GM18858 (cell line): ENCODE measurements at regions not wholly inside any gene's neighbourhood (a gene's known extent, or its start where the extent isn't known, plus 50 kb on each side); places are given as distances from the start of the nearest gene placed in this dataset.

Experiments used
- ATAC-seq: cut with Tn5 transposase; IDR thresholded peaks from one replicate; pipeline ENCODE4 v1.9.1; 2021; ENCODE audit not compliant: unreplicated experiment

DNA sequence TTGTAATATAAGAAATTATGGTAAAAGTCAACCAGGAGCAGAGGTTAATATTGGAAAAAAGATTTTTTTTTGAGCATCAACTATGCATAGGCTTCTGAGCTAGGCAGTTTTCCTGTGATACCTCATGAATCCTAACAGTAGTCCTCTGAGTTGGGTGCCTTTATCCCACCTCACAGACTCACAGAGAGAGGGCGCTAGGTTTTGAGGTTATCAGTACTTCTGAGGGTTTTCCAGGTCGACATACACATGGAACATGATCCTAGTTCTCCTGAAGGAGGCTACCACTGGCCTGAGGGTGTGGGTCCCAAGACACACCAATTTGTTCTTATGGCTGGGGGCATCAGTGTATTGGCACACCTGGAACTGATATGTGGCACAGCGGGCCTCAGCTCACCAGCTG lies 358.8 kb upstream of the JAG1 start:
- ATAC-seq, result no peak

GRCh38 chr20:11034025-11034424 lies 360.2 kb upstream of the JAG1 start:
- no peak for ATAC-seq

GRCh38 chr20:11035211-11035610 lies 361.4 kb upstream of the JAG1 start:
- no peak for ATAC-seq

- ATAC-seq, result no peak
These were observed 367.6 kb upstream of the JAG1 start for GRCh38 chr20:11041396-11041795.

- no peak for ATAC-seq
These were observed 369.2 kb upstream of the JAG1 start for GRCh38 chr20:11043001-11043400.

DNA sequence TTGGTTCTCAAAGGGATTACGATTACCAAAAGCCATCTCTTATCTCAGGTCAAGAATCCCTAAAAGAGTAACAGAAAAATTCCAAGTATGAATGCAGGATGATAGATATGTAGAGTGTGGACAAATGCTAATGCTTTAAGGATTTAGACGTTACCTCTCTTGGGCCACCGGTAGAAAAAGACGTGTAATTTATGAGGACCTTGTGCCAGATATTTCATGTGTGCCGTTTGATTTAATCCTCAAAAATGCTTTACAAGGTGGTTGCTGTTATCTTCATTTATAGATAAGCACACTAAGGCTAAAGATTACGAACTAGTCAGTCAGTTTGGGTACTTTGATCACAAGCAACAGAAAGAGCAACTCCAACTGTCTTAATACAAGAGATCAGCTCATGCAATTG lies 370.8 kb upstream of the JAG1 start:
- ATAC-seq, result no peak

GRCh38 chr20:11045412-11046175 lies 371.8 kb upstream of the JAG1 start:
- no peak for ATAC-seq

GRCh38 chr20:11047559-11047958 lies 373.8 kb upstream of the JAG1 start:
- ATAC-seq, result no peak

DNA sequence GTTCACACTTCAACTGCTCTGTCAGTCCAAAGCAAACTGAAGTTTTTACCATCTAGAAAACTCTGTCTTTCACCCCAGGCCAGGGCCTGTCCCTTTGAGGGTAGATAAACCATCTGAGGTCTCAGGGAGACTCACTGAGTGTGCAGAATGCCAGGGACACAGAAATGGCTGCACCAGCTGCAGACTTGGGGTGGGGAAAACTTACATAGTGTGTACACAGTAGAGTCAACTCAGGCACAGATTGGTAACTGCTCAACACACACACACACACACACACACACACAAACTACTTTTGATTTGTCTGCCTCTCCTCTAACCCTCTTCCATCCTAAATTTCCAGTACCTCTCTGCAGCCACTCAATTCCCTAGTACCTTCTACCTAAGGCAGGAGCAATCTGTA lies 374.9 kb upstream of the JAG1 start:
- ATAC-seq, result no peak

DNA sequence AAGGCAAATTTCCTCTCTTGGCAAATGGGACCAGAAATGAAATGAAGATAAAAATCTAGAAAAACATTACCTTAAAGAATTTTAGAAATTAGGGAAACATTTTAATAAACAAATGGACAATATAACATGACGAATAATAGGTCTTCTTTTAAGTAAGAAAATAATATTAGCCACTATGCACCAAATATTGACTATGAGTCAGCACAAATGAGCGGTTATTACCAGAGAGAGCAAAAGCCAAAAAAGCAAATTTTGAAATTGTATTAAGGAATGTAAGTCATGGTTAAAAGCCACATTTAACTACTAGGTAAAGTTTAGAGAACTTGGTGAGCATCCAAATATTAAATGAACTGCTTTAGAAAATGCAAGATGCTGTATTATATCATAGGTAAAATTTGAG lies 376.6 kb upstream of the JAG1 start:
- no peak for ATAC-seq

- no peak for ATAC-seq
These were observed 377.3 kb upstream of the JAG1 start for GRCh38 chr20:11051136-11051535.

DNA sequence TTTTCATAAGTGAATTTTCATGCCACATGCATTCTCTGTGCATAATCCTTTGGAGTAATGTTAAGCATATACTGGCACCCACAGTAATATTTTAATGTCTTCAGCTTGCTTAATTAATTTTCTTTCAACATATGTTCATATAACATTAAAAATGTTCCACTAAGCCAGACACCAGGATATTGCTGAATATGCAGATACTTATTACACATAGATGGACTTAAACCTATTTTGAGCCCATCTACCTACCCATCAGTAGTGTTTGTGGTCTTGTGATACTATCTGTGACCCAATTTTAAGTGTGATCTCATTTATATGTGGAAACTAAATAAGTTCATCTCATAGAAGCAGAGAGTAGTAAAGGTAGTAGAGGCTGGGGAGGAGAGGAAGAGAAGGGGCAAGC lies 379.5 kb upstream of the JAG1 start:
- no peak for ATAC-seq

DNA sequence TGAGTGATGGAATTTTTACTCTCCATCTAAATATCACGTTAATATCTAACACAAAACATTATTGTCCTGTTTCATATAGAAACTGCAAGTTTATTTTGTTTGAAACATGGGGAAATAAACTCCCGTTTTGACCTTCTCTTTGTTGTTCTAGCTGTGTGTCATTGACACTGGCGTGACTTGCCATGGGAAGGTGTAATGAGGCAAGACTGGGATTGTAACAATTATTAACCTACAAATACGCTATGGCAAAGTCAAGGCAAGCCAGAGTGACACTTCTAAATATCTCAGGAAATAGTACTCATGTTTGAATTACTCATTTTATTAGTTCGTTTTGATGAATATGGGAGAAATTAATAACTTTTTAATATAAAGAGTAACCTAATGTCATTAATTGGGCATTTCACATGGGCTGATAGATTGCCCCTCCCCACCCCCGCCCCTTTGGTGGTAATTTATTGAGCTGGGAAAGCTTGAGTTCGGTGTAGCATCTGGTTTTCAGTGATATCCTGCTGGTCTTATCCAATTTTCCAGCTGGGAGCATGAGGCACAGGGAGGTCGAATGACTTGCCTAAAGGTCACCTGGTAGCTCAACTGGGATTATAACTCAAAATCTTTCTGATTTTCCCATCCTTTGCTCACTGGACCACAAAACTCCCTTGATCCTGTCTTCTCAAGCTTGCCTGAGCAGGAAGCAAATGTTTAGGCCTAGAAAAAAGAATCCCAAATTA lies 380.6 kb upstream of the JAG1 start:
- no peak for ATAC-seq

DNA sequence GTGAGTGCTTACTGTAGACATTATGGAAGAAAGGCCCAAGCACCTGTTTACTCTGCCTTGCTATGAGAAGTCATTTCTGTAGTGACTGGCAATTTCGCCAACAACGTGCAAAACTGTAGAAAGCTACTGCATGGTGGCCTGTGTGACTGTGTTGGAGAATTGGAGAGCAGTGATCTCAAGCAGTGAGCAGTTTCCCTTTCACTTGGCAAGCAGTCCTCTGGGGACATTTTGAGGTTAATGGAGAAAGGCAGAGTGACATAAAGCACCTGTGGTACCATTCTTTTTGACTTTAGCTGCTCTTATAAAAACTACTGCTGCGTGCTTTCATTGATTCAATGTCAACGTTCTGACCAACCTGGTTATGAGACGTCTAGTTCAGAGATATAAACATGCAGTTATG lies 382.6 kb upstream of the JAG1 start:
- ATAC-seq, result no peak

GRCh38 chr20:11057624-11058023 lies 383.8 kb upstream of the JAG1 start:
- ATAC-seq, result no peak

DNA sequence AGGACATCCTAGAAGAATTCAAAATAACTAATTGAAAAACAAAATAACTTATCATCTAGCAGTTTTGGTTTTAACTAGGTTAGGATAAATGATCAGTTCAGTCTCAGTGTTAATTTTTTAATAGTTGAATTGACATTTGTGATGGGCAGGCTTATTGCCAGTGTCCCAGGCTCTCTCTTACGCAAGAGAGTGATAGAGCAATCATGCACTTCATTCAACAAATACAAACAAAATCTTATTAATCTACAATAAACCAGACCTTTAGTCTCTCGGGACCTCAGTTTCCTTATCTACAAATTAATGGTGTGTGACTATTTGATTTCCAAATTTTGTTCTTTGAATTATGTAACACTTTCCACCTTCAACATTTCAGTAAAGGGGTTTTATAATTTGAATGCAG lies 385.9 kb upstream of the JAG1 start:
- ATAC-seq, result no peak

GRCh38 chr20:11060423-11061185 lies 386.8 kb upstream of the JAG1 start:
- ATAC-seq, result no peak

DNA sequence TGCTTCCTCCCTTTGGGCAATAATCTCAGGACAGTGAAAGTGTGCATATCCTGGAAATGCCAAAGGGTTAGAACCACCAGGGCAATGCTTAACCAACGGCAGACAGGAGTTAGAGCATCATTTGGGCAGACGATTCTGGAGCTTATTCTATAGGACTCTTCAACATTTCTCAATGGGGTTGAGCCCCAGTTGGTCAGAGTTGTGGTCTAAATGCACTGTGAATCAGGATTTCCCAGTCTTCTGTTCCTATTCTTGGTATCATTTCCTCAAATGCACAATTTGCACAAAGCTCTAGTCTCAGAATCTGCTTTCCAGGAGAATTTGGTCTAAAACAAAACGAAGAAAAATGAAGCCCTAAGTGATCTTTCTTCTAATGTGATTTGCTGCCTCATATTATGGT lies 389.6 kb upstream of the JAG1 start:
- no peak for ATAC-seq

DNA sequence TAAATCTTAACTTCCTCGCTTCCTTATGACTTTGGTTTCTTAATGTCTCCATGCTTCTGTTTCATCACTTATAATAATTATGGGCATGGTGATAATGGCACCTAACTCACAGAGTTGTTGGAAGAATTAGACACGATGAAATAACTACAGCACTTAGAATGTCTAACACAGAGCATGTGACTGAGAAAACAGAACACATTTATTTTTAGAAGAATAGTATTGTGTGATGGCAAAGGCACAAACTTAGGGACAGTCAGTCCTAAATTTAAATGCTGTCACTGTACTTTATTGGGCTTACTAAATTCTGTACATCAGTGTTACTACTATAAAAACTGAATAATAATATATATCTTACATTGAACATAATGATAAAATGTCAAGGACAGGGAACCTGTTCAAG lies 391.1 kb upstream of the JAG1 start:
- no peak for ATAC-seq

- ATAC-seq, result no peak
These were observed 393.6 kb upstream of the JAG1 start for GRCh38 chr20:11067359-11067758.

- ATAC-seq, result no peak
These were observed 399.2 kb upstream of the JAG1 start for GRCh38 chr20:11072982-11073381.
